DOHH2 (cell line): ENCODE measurements at regions not wholly inside any gene's neighbourhood (a gene's known extent, or its start where the extent isn't known, plus 50 kb on each side); places are given as distances from the start of the nearest gene placed in this dataset.

ENCODE experiments used
- H3F3A ChIP-seq: fragments of 200-600 bp; sonication (generic), shearing (Covaris generic); 2 replicates; pipeline ENCODE4 v1.6.0; 2016; ENCODE audit warnings: antibody characterized with exemption, mild to moderate bottlenecking; ENCODE audit not compliant: control insufficient read depth, insufficient read depth
- H3K27ac ChIP-seq: fragments of 200-600 bp; sonication (generic); 2 replicates; pipeline ENCODE4 v1.5.1; 2014; ENCODE audit warnings: low read depth, mild to moderate bottlenecking, low read length, moderate library complexity
- H3K27me3 ChIP-seq: fragments of 200-600 bp; sonication (generic); 2 replicates; pipeline ENCODE4 v1.6.1; 2014; ENCODE audit warnings: mild to moderate bottlenecking, low read length, mixed read lengths; ENCODE audit not compliant: control insufficient read depth
- H3K36me3 ChIP-seq: fragments of 200-600 bp; sonication (generic); 2 replicates; pipeline ENCODE4 v1.6.1; 2014; ENCODE audit warnings: mild to moderate bottlenecking, low read length, moderate library complexity, mixed read lengths; ENCODE audit not compliant: control insufficient read depth
- H3K4me1 ChIP-seq: fragments of 200-600 bp; sonication (generic); 2 replicates; pipeline ENCODE4 v1.6.1; 2014; ENCODE audit warnings: mild to moderate bottlenecking, low read length, mixed read lengths; ENCODE audit not compliant: control insufficient read depth
- H3K4me2 ChIP-seq: fragments of 200-600 bp; sonication (generic); 2 replicates; pipeline ENCODE4 v1.6.0; 2014; ENCODE audit warnings: mild to moderate bottlenecking, low read length, moderate library complexity
- H3K4me3 ChIP-seq: fragments of 200-600 bp; sonication (generic); 2 replicates; pipeline ENCODE4 v1.5.1; 2014; ENCODE audit warnings: mild to moderate bottlenecking, low read length, mixed read lengths
- H3K79me2 ChIP-seq: fragments of 200-600 bp; sonication (generic); 2 replicates; pipeline ENCODE4 v1.6.1; 2014; ENCODE audit warnings: mild to moderate bottlenecking, low read length, mixed read lengths; ENCODE audit not compliant: control insufficient read depth
- H3K9me2 ChIP-seq: fragments of 200-600 bp; sonication (generic); replicated peaks from 2 replicates; pipeline ENCODE4 v1.6.1; 2014; ENCODE audit warnings: mild to moderate bottlenecking, low read length, mixed read lengths; ENCODE audit not compliant: control insufficient read depth
- H3K9me3 ChIP-seq: fragments of 200-600 bp; sonication (generic); 2 replicates; pipeline ENCODE4 v1.6.1; 2014; ENCODE audit warnings: antibody characterized with exemption, low read length, mixed read lengths; ENCODE audit not compliant: control insufficient read depth, insufficient read depth
- H4K20me1 ChIP-seq: fragments of 200-600 bp; sonication (generic); 2 replicates; pipeline ENCODE4 v1.6.0; 2014; ENCODE audit warnings: low read depth, mild to moderate bottlenecking, antibody characterized with exemption, low read length, moderate library complexity; ENCODE audit not compliant: control insufficient read depth, insufficient read depth
- EZH2phosphoT487 ChIP-seq: fragments of 200-600 bp; sonication (generic); IDR thresholded peaks from 2 replicates; pipeline ENCODE4 v1.6.1; 2017; ENCODE audit warnings: borderline replicate concordance, mild to moderate bottlenecking, antibody characterized with exemption, low read length, moderate library complexity, mixed read lengths
- TF ChIP-seq, protein P1 (sequence below): fragments of 200-600 bp; sonication (generic); IDR thresholded peaks from one replicate; pipeline ENCODE4 v1.5.1; 2014; ENCODE audit warnings: antibody characterized with exemption, mild to moderate bottlenecking, low read depth, low read length; ENCODE audit not compliant: poor library complexity, severe bottlenecking

GRCh38 chr1:199688774-199689173 lies 338.7 kb upstream of the NR5A2 start:
- no peaks in the 10 kb centered on the region for H3K9me3 ChIP-seq
- H3K27ac ChIP-seq, result no peak overlapping the region
- H3K4me1 ChIP-seq, result peaks cover 5% of the 10 kb centered on the region; the same call in 1 of the 2 replicates
- no peaks in the 10 kb centered on the region for H4K20me1 ChIP-seq
- no peak overlapping the region for H3K4me2 ChIP-seq
- H3K4me3 ChIP-seq, result no peak overlapping the region
- no peaks in the 10 kb centered on the region for H3F3A ChIP-seq
- H3K27me3 ChIP-seq, result peaks cover 23% of the 10 kb centered on the region; the same call in 1 of the 2 replicates
- no peaks in the 10 kb centered on the region for H3K9me2 ChIP-seq
- no peak for TF ChIP-seq EZH2phosphoT487
- TF ChIP-seq, protein P1, sequence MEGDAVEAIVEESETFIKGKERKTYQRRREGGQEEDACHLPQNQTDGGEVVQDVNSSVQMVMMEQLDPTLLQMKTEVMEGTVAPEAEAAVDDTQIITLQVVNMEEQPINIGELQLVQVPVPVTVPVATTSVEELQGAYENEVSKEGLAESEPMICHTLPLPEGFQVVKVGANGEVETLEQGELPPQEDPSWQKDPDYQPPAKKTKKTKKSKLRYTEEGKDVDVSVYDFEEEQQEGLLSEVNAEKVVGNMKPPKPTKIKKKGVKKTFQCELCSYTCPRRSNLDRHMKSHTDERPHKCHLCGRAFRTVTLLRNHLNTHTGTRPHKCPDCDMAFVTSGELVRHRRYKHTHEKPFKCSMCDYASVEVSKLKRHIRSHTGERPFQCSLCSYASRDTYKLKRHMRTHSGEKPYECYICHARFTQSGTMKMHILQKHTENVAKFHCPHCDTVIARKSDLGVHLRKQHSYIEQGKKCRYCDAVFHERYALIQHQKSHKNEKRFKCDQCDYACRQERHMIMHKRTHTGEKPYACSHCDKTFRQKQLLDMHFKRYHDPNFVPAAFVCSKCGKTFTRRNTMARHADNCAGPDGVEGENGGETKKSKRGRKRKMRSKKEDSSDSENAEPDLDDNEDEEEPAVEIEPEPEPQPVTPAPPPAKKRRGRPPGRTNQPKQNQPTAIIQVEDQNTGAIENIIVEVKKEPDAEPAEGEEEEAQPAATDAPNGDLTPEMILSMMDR, result no peak
- H3K36me3 ChIP-seq, result no peaks in the 10 kb centered on the region
- no peaks in the 10 kb centered on the region for H3K79me2 ChIP-seq

DNA sequence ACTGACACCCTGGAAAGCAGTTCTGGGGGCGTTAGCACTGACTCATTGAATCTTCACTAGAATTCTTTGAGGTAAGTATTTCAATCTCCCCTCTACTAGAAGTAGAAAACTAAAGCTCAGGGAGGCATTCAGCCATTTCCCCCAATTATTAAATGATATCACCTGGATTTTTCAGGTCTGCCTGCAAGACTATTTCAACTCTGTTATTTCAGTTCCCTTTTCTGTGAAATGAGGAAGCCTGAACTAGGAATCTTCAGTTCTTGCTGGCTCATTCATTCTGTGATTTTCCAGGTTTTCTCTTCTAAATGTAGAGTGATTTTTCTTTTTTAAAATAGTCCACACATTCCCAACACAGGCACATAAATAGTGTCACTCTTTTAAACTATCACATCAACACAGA lies 337.0 kb upstream of the NR5A2 start:
- Histone ChIP-seq H3K9me2 (no peaks in the 10 kb centered on the region), H3K4me3 (no peak overlapping the region), H3K79me2 (no peaks in the 10 kb centered on the region), H3F3A (no peaks in the 10 kb centered on the region), H4K20me1 (no peaks in the 10 kb centered on the region), H3K9me3 (no peaks in the 10 kb centered on the region), H3K36me3 (no peaks in the 10 kb centered on the region), H3K4me1 (peaks cover 5% of the 10 kb centered on the region; the same call in 1 of the 2 replicates), H3K4me2 (no peak overlapping the region), H3K27me3 (peaks cover 23% of the 10 kb centered on the region; the same call in 1 of the 2 replicates), H3K27ac (no peak overlapping the region)
- no peak for TF ChIP-seq EZH2phosphoT487
- TF ChIP-seq, protein P1, result no peak

GRCh38 chr1:199691540-199691939 lies 336.0 kb upstream of the NR5A2 start:
- H4K20me1 ChIP-seq, result no peaks in the 10 kb centered on the region
- H3K9me2 ChIP-seq, result no peaks in the 10 kb centered on the region
- H3K27ac ChIP-seq, result no peak overlapping the region
- no peak overlapping the region for H3K4me3 ChIP-seq
- H3K4me2 ChIP-seq, result no peak overlapping the region
- TF ChIP-seq, protein P1, result no peak
- no peak for TF ChIP-seq EZH2phosphoT487
- no peaks in the 10 kb centered on the region for H3K9me3 ChIP-seq
- peaks cover 5% of the 10 kb centered on the region; the same call in 1 of the 2 replicates for H3K4me1 ChIP-seq
- peaks cover 22% of the 10 kb centered on the region; the same call in 1 of the 2 replicates for H3K27me3 ChIP-seq
- no peaks in the 10 kb centered on the region for H3F3A ChIP-seq
- H3K79me2 ChIP-seq, result no peaks in the 10 kb centered on the region
- no peaks in the 10 kb centered on the region for H3K36me3 ChIP-seq
